Activated CD4-positive, alpha-beta memory T cell treated with anti-CD3 and anti-CD28 coated beads, Interleukin-2, amount 10 ng/mL, durations not matched to agents 7 days and 5 days (primary cell): ENCODE measurements at regions not wholly inside any gene's neighbourhood (a gene's known extent, or its start where the extent isn't known, plus 50 kb on each side); places are given as distances from the start of the nearest gene placed in this dataset.

ENCODE experiments used
- CTCF ChIA-PET: fragments of 350-600 bp; sonication (Branson Sonifier 250); formaldehyde crosslinking; loops from one replicate; lab custom pipeline; 2021; ENCODE audit warnings: antibody characterized with exemption, inconsistent platforms; lab: Charles Lee
- POLR2A ChIA-PET: fragments of 350-600 bp; sonication (Branson Sonifier 250); formaldehyde crosslinking; loops from one replicate; lab custom pipeline; 2021; ENCODE audit warnings: antibody characterized with exemption; lab: Charles Lee
- DNase-seq: peaks from one replicate; pipeline ENCODE4 v3.0.0-alpha.2; 2020
- H3K27ac Mint-ChIP-seq: one replicate; pipeline ENCODE4 v1.8.0; 2021; ENCODE audit warnings: mild to moderate bottlenecking, mixed read lengths
- H3K27me3 Mint-ChIP-seq: one replicate; pipeline ENCODE4 v1.8.0; 2021; ENCODE audit warnings: mixed read lengths
- H3K36me3 Mint-ChIP-seq: one replicate; pipeline ENCODE4 v1.8.0; 2021; ENCODE audit warnings: low read depth, mixed read lengths
- H3K4me1 Mint-ChIP-seq: one replicate; pipeline ENCODE4 v1.8.0; 2021; ENCODE audit warnings: mixed read lengths
- H3K4me3 Mint-ChIP-seq: one replicate; pipeline ENCODE4 v1.8.0; 2021; ENCODE audit warnings: mild to moderate bottlenecking, mixed read lengths
- H3K9me3 Mint-ChIP-seq: one replicate; pipeline ENCODE4 v1.8.0; 2021; ENCODE audit warnings: mixed read lengths

GRCh38 chr1:88401313-88401712 is 282.8 kb upstream of the PKN2 start:
- no peak for DNase-seq
- H3K36me3 Mint-ChIP-seq = no peaks in the 10 kb centered on the region
- no peak overlapping the region for H3K4me3 Mint-ChIP-seq
- ChIA-PET POLR2A (no interaction called here), CTCF (no interaction called here)
- no peaks in the 10 kb centered on the region for H3K9me3 Mint-ChIP-seq
- H3K27ac Mint-ChIP-seq = no peak overlapping the region
- H3K27me3 Mint-ChIP-seq = no peaks in the 10 kb centered on the region
- no peaks in the 10 kb centered on the region for H3K4me1 Mint-ChIP-seq

DNA sequence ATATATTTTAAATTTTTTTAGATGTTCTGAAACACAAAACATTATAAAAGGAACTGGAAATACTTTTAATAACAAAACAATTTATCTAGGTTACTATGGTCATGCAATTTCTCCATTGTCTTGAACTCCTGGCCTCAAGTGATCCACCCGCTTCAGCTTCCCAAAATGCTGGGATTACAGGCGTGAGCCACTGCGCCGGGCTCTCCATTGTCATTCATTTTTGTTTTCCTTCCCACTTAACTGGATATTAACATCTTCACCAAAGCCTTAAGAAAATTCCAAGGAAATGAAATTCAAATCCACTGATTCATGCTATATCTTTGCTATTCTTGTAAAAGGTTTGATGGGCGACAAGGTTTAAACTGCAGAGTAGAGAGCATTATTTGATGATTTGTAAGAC is 279.5 kb upstream of the PKN2 start:
- Mint-ChIP-seq H3K27ac (no peak overlapping the region), H3K4me3 (no peak overlapping the region), H3K27me3 (no peaks in the 10 kb centered on the region), H3K36me3 (no peaks in the 10 kb centered on the region), H3K4me1 (no peaks in the 10 kb centered on the region), H3K9me3 (no peaks in the 10 kb centered on the region)
- ChIA-PET CTCF (no interaction called here), POLR2A (no interaction called here)
- DNase-seq = no peak

- Mint-ChIP-seq H3K36me3 (no peaks in the 10 kb centered on the region), H3K4me3 (no peak overlapping the region), H3K27ac (no peak overlapping the region), H3K4me1 (no peaks in the 10 kb centered on the region), H3K9me3 (no peaks in the 10 kb centered on the region), H3K27me3 (no peaks in the 10 kb centered on the region)
- CTCF ChIA-PET = no interaction called here
- DNase-seq = no peak
- POLR2A ChIA-PET = no interaction called here
Observed at GRCh38 chr1:88407248-88407647, 276.8 kb upstream of the PKN2 start.

GRCh38 chr1:88421997-88422396 is 262.1 kb upstream of the PKN2 start:
- peaks cover 12% of the 10 kb centered on the region for H3K9me3 Mint-ChIP-seq
- H3K27me3 Mint-ChIP-seq = no peaks in the 10 kb centered on the region
- ChIA-PET CTCF (no interaction called here), POLR2A (no interaction called here)
- H3K4me3 Mint-ChIP-seq = no peak overlapping the region
- no peak overlapping the region for H3K27ac Mint-ChIP-seq
- H3K4me1 Mint-ChIP-seq = no peaks in the 10 kb centered on the region
- H3K36me3 Mint-ChIP-seq = no peaks in the 10 kb centered on the region
- DNase-seq = no peak

GRCh38 chr1:88433556-88433955 is 250.5 kb upstream of the PKN2 start:
- POLR2A ChIA-PET = no interaction called here
- H3K4me1 Mint-ChIP-seq = no peaks in the 10 kb centered on the region
- no peak for DNase-seq
- H3K9me3 Mint-ChIP-seq = peaks cover 3% of the 10 kb centered on the region
- H3K27me3 Mint-ChIP-seq = no peaks in the 10 kb centered on the region
- CTCF ChIA-PET = no interaction called here
- no peak overlapping the region for H3K4me3 Mint-ChIP-seq
- no peaks in the 10 kb centered on the region for H3K36me3 Mint-ChIP-seq
- H3K27ac Mint-ChIP-seq = no peak overlapping the region

DNA sequence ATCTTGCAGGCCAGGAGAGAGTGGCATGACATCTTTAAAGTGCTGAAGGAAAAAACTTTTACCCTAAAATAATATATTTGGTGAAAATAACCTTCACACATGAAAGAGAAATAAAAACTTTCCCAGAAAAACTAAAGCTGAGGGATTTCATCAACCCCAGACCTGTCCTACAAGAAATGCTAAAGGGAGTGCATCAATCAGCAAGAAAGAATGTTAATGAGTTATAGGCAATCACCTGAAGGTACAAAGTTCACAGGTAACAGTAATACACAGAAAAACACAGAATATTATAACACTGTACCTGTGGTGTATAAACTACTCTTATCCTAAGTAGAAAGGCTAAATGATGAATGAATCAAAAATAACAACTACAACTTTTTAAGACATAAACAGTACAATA is 249.2 kb upstream of the PKN2 start:
- POLR2A ChIA-PET = no interaction called here
- Mint-ChIP-seq H3K27ac (no peak overlapping the region), H3K27me3 (no peaks in the 10 kb centered on the region), H3K4me3 (no peak overlapping the region), H3K9me3 (peaks cover 3% of the 10 kb centered on the region), H3K4me1 (no peaks in the 10 kb centered on the region), H3K36me3 (no peaks in the 10 kb centered on the region)
- DNase-seq = no peak
- CTCF ChIA-PET = no interaction called here

GRCh38 chr1:88441022-88441421 is 243.1 kb upstream of the PKN2 start:
- H3K9me3 Mint-ChIP-seq = peaks cover 3% of the 10 kb centered on the region
- no peaks in the 10 kb centered on the region for H3K4me1 Mint-ChIP-seq
- no peak for DNase-seq
- H3K4me3 Mint-ChIP-seq = no peak overlapping the region
- ChIA-PET POLR2A (no interaction called here), CTCF (no interaction called here)
- H3K27me3 Mint-ChIP-seq = no peaks in the 10 kb centered on the region
- H3K27ac Mint-ChIP-seq = no peak overlapping the region
- no peaks in the 10 kb centered on the region for H3K36me3 Mint-ChIP-seq

GRCh38 chr1:88451856-88452255 is 232.2 kb upstream of the PKN2 start:
- Mint-ChIP-seq H3K9me3 (no peaks in the 10 kb centered on the region), H3K27me3 (no peaks in the 10 kb centered on the region), H3K36me3 (no peaks in the 10 kb centered on the region), H3K4me1 (no peaks in the 10 kb centered on the region), H3K4me3 (no peak overlapping the region), H3K27ac (no peak overlapping the region)
- ChIA-PET CTCF (no interaction called here), POLR2A (no interaction called here)
- no peak for DNase-seq

- H3K27me3 Mint-ChIP-seq = no peaks in the 10 kb centered on the region
- ChIA-PET CTCF (no interaction called here), POLR2A (no interaction called here)
- H3K9me3 Mint-ChIP-seq = no peaks in the 10 kb centered on the region
- DNase-seq = no peak
- H3K4me1 Mint-ChIP-seq = no peaks in the 10 kb centered on the region
- H3K36me3 Mint-ChIP-seq = no peaks in the 10 kb centered on the region
- H3K27ac Mint-ChIP-seq = no peak overlapping the region
- no peak overlapping the region for H3K4me3 Mint-ChIP-seq
Observed at GRCh38 chr1:88453295-88453694, 230.8 kb upstream of the PKN2 start.

DNA sequence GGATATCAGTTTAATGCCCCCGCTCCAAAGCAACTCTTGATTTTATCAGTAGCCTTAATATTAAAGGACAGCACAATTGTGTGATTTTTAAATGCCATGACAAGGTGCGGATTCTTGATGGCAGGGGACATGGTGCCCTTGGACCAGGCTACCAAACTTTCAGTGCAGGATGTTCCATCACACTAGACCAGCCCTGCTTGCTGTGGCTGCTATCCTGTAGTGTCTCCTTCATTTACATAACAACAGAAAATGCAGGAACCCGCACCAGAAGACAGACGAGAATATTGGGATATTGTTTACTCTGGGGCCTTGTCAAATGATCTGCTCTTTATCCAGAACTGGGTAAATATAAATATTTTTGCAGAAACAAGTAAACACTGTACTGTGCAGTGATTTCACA is 229.3 kb upstream of the PKN2 start:
- Mint-ChIP-seq H3K27me3 (no peaks in the 10 kb centered on the region), H3K4me3 (no peak overlapping the region), H3K36me3 (no peaks in the 10 kb centered on the region), H3K27ac (no peak overlapping the region), H3K4me1 (no peaks in the 10 kb centered on the region), H3K9me3 (no peaks in the 10 kb centered on the region)
- DNase-seq = no peak
- ChIA-PET POLR2A (no interaction called here), CTCF (no interaction called here)

GRCh38 chr1:88455621-88456256 is 228.3 kb upstream of the PKN2 start:
- Mint-ChIP-seq H3K27ac (no peak overlapping the region), H3K27me3 (no peaks in the 10 kb centered on the region), H3K9me3 (no peaks in the 10 kb centered on the region), H3K4me1 (no peaks in the 10 kb centered on the region), H3K4me3 (no peak overlapping the region), H3K36me3 (no peaks in the 10 kb centered on the region)
- no peak for DNase-seq
- ChIA-PET CTCF (no interaction called here), POLR2A (no interaction called here)

GRCh38 chr1:88457197-88457596 is 226.9 kb upstream of the PKN2 start:
- H3K27ac Mint-ChIP-seq = no peak overlapping the region
- CTCF ChIA-PET = no interaction called here
- no peak overlapping the region for H3K4me3 Mint-ChIP-seq
- H3K36me3 Mint-ChIP-seq = no peaks in the 10 kb centered on the region
- POLR2A ChIA-PET = no interaction called here
- no peak for DNase-seq
- peaks cover 13% of the 10 kb centered on the region for H3K27me3 Mint-ChIP-seq
- H3K4me1 Mint-ChIP-seq = no peaks in the 10 kb centered on the region
- no peaks in the 10 kb centered on the region for H3K9me3 Mint-ChIP-seq

DNA sequence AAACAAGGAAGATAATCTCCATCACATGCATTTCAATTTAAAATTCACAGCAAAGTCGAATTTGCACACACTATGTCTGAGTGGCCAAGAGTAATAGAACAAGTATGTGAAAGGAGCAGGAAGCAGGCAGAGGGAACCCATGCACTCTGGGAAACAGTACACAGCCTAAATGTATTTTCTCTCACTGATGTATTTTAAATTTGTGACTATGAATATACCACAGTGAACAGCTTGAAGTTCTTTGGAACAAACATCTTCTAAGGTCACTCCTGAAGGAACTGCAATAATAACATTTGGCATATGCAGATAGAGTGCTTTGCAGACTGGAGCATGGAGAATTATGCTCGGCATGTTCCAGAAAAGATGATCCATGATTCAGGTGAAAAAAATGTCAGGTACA is 223.1 kb upstream of the PKN2 start:
- no peaks in the 10 kb centered on the region for H3K9me3 Mint-ChIP-seq
- H3K27ac Mint-ChIP-seq = no peak overlapping the region
- ChIA-PET CTCF (no interaction called here), POLR2A (no interaction called here)
- no peak overlapping the region for H3K4me3 Mint-ChIP-seq
- H3K36me3 Mint-ChIP-seq = no peaks in the 10 kb centered on the region
- no peaks in the 10 kb centered on the region for H3K4me1 Mint-ChIP-seq
- DNase-seq = no peak
- H3K27me3 Mint-ChIP-seq = peaks cover 29% of the 10 kb centered on the region

DNA sequence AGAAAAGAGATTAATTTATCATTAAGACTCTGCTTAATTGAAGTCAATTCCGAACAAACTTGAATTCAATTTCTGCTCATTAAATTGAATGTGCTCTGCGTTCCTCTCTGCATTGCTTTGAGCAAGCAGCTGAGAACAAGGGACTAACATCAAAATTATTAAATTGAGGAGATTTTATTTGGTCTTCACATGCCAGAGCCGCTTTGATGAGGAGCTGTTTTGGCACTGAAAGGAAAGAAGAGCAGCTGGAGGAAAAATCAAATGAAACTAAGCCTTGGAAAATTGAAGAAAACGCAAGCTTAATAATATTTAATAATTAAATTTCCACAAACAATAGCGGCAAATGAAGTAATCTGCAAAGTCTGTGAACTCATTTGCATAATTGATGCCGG is 222.0 kb upstream of the PKN2 start:
- Mint-ChIP-seq H3K36me3 (no peaks in the 10 kb centered on the region), H3K9me3 (no peaks in the 10 kb centered on the region), H3K27me3 (peaks cover 29% of the 10 kb centered on the region), H3K4me3 (no peak overlapping the region), H3K4me1 (no peaks in the 10 kb centered on the region), H3K27ac (no peak overlapping the region)
- DNase-seq = no peak
- POLR2A ChIA-PET = no interaction called here
- CTCF ChIA-PET = no interaction called here
